GM04503 (cell line): ENCODE measurements at regions not wholly inside any gene's neighbourhood (a gene's known extent, or its start where the extent isn't known, plus 50 kb on each side); places are given as distances from the start of the nearest gene placed in this dataset.
A peak's percentile ranks its signal among the peaks of the same experiment; 100 is the strongest.

ENCODE experiments used
- DNase-seq: peaks from one replicate; pipeline ENCODE4 v3.0.0-alpha.2; 2012; ENCODE audit warnings: low read depth

- DNase-seq = no peak
These were observed 543.2 kb upstream of the ZNF608 start for GRCh38 chr5:125289606-125290005.

- no peak for DNase-seq
These were observed 544.5 kb upstream of the ZNF608 start for GRCh38 chr5:125290935-125291334.

GRCh38 chr5:125291447-125291846, 545.0 kb upstream of the ZNF608 start:
- DNase-seq = no peak

GRCh38 chr5:125293223-125293622, 546.8 kb upstream of the ZNF608 start:
- no peak for DNase-seq

- DNase-seq = no peak
These were observed 547.3 kb upstream of the ZNF608 start for GRCh38 chr5:125293726-125294125.

- DNase-seq = no peak
These were observed 548.4 kb upstream of the ZNF608 start for GRCh38 chr5:125294844-125295243.

- DNase-seq = no peak
These were observed 549.0 kb upstream of the ZNF608 start for GRCh38 chr5:125295405-125295872.

- DNase-seq = no peak
These were observed 551.8 kb upstream of the ZNF608 start for GRCh38 chr5:125298258-125298657.

- no peak for DNase-seq
These were observed 552.4 kb upstream of the ZNF608 start for GRCh38 chr5:125298746-125299379.

- no peak for DNase-seq
These were observed 555.3 kb upstream of the ZNF608 start for GRCh38 chr5:125301711-125302110.

GRCh38 chr5:125302577-125302976, 556.1 kb upstream of the ZNF608 start:
- no peak for DNase-seq

- no peak for DNase-seq
These were observed 560.3 kb upstream of the ZNF608 start for GRCh38 chr5:125306741-125307140.

GRCh38 chr5:125310749-125311148, 564.3 kb upstream of the ZNF608 start:
- DNase-seq = no peak

- DNase-seq = peak; percentile 75
These were observed 565.3 kb upstream of the ZNF608 start for GRCh38 chr5:125311743-125312142.

GRCh38 chr5:125313555-125313954, 567.1 kb upstream of the ZNF608 start:
- no peak for DNase-seq

GRCh38 chr5:125315306-125315705, 568.9 kb upstream of the ZNF608 start:
- DNase-seq = no peak

GRCh38 chr5:125316391-125316790, 570.0 kb upstream of the ZNF608 start:
- DNase-seq = no peak

GRCh38 chr5:125316915-125317535, 570.6 kb upstream of the ZNF608 start:
- no peak for DNase-seq

- DNase-seq = no peak
These were observed 571.1 kb upstream of the ZNF608 start for GRCh38 chr5:125317536-125317995.

- no peak for DNase-seq
These were observed 575.2 kb upstream of the ZNF608 start for GRCh38 chr5:125321654-125322053.

- DNase-seq = no peak
These were observed 577.2 kb upstream of the ZNF608 start for GRCh38 chr5:125323613-125324012.

GRCh38 chr5:125325488-125326149, 579.2 kb upstream of the ZNF608 start:
- DNase-seq = no peak

GRCh38 chr5:125326150-125326510, 579.7 kb upstream of the ZNF608 start:
- DNase-seq = no peak
